B cell (primary cell): ENCODE measurements at regions not wholly inside any gene's neighbourhood (a gene's known extent, or its start where the extent isn't known, plus 50 kb on each side); places are given as distances from the start of the nearest gene placed in this dataset.

ENCODE experiments used
- ATAC-seq: fragments of 200-7000 bp; cut with Tn5 transposase; one replicate; pipeline ENCODE4 v1.10.0; 2021; ENCODE audit warnings: low read depth, mild to moderate bottlenecking, moderate number of reproducible peaks, moderate library complexity
- CTCF ChIA-PET: fragments of 350-600 bp; sonication (Branson Sonifier 250); formaldehyde crosslinking; loops from one replicate; lab custom pipeline; 2021; ENCODE audit warnings: antibody characterized with exemption, inconsistent platforms; lab: Charles Lee
- POLR2A ChIA-PET: fragments of 350-600 bp; sonication (Branson Sonifier 250); formaldehyde crosslinking; loops from one replicate; lab custom pipeline; 2021; ENCODE audit warnings: antibody characterized with exemption; lab: Charles Lee
- DNase-seq: peaks from one replicate; pipeline ENCODE4 v3.0.0; 2013
- H2AFZ ChIP-seq: 2 replicates; pipeline ENCODE4 v1.6.1; 2012; ENCODE audit warnings: mild to moderate bottlenecking, low read depth, low read length; ENCODE audit not compliant: insufficient read depth, poor library complexity, severe bottlenecking
- H3K27ac ChIP-seq, 2 donors: 1 replicate in 1 of 2; 2 replicates in 1 of 2; pipeline ENCODE4 v1.5.1; 2012 to 2013; ENCODE audit warnings: low read length in 2 of 2, mild to moderate bottlenecking in 2 of 2, moderate library complexity in 1 of 2
- H3K27me3 ChIP-seq, 4 experiments: fragments of 200-600 bp in 1 of 4; sonication (generic) in 1 of 4; replicated peaks in 1 of 4; 1 replicate in 2 of 4; 2 replicates in 2 of 4; pipeline versions ENCODE4 v1.6.1 to v1.7.0; 2013 to 2016; ENCODE audit warnings: low read length in 3 of 4, mild to moderate bottlenecking in 2 of 4, mixed read lengths in 1 of 4, moderate library complexity in 1 of 4; ENCODE audit not compliant: insufficient read depth in 4 of 4, control insufficient read depth in 3 of 4; ENCODE audit errors: control extremely low read depth in 1 of 4
- H3K36me3 ChIP-seq, 2 experiments: replicated peaks in 1 of 2; 1 replicate in 1 of 2; 2 replicates in 1 of 2; pipeline versions ENCODE4 v1.6.1 to v1.7.1; 2013; ENCODE audit warnings: low read length in 1 of 2; ENCODE audit not compliant: insufficient read depth in 2 of 2, control insufficient read depth in 1 of 2; ENCODE audit errors: control extremely low read depth in 1 of 2, extremely low read depth in 1 of 2
- H3K4me1 ChIP-seq, 2 donors: fragments of 200-600 bp in 1 of 2; sonication (generic) in 1 of 2; 1 replicate in 1 of 2; 2 replicates in 1 of 2; pipeline versions ENCODE4 v1.5.1 to v1.6.1; 2013 to 2017; ENCODE audit warnings: low read length in 2 of 2; ENCODE audit not compliant: control insufficient read depth in 2 of 2, insufficient read depth in 2 of 2
- H3K4me2 ChIP-seq: replicated peaks from 2 replicates; pipeline ENCODE3; 2012; ENCODE audit warnings: mild to moderate bottlenecking, low read depth, low read length; ENCODE audit not compliant: poor library complexity, severe bottlenecking
- H3K4me3 ChIP-seq, 5 experiments: fragments of 200-600 bp in 1 of 5; sonication (generic) in 1 of 5; 1 replicate in 3 of 5; 2 replicates in 2 of 5; pipeline versions ENCODE4 v1.5.1 to v1.7.0; 2011 to 2016; ENCODE audit warnings: low read length in 4 of 5, mild to moderate bottlenecking in 4 of 5, low read depth in 2 of 5, control low read depth in 1 of 5, moderate library complexity in 1 of 5; ENCODE audit not compliant: insufficient read depth in 1 of 5; ENCODE audit errors: control extremely low read depth in 1 of 5, extremely low read depth in 1 of 5
- H3K79me2 ChIP-seq: fragments of 200-600 bp; sonication (generic); one replicate; pipeline ENCODE4 v1.6.0; 2016; ENCODE audit warnings: low read length; ENCODE audit not compliant: control insufficient read depth, insufficient read depth
- H3K9ac ChIP-seq: fragments of 200-600 bp; sonication (generic); 2 replicates; pipeline ENCODE4 v1.6.1; 2017; ENCODE audit warnings: mild to moderate bottlenecking, low read length, moderate library complexity
- H3K9me3 ChIP-seq, 3 donors: one replicate each; pipeline versions ENCODE4 v1.6.1 to v1.7.1; 2013; ENCODE audit warnings: low read length in 2 of 3; ENCODE audit not compliant: control insufficient read depth in 2 of 3, insufficient read depth in 1 of 3; ENCODE audit errors: control extremely low read depth in 1 of 3
- H4K20me1 ChIP-seq: 2 replicates; pipeline ENCODE4 v1.6.0; 2012; ENCODE audit warnings: mild to moderate bottlenecking, low read length; ENCODE audit not compliant: insufficient read depth, control insufficient read depth, poor library complexity, severe bottlenecking
- H3K27ac Mint-ChIP-seq: one replicate; pipeline ENCODE4 v1.8.0; 2021; ENCODE audit warnings: mixed read lengths
- H3K27me3 Mint-ChIP-seq: one replicate; pipeline ENCODE4 v1.8.0; 2021; ENCODE audit warnings: mixed read lengths
- H3K4me1 Mint-ChIP-seq: one replicate; pipeline ENCODE4 v1.8.0; 2021; ENCODE audit warnings: mixed read lengths
- H3K4me3 Mint-ChIP-seq: one replicate; pipeline ENCODE4 v1.8.0; 2021; ENCODE audit warnings: mixed read lengths
- H3K9me3 Mint-ChIP-seq: one replicate; pipeline ENCODE4 v1.8.0; 2022; ENCODE audit warnings: mixed read lengths; ENCODE audit not compliant: insufficient read depth
- CTCF ChIP-seq: fragments of 200-600 bp; IDR thresholded peaks from one replicate; pipeline ENCODE4 v1.8.0; 2022; ENCODE audit warnings: antibody characterized with exemption, mild to moderate bottlenecking
- EZH2 ChIP-seq: IDR thresholded peaks from 2 replicates; pipeline ENCODE4 v1.6.1; 2012; ENCODE audit warnings: borderline replicate concordance, low read depth, mild to moderate bottlenecking, moderate library complexity, low read length; ENCODE audit not compliant: insufficient read depth, poor library complexity, severe bottlenecking
- WGBS: methylation state at CpG from one replicate; pipeline ENCODE4 v1.1.5; 2013; ENCODE audit warnings: missing lambda C conversion rate; ENCODE audit not compliant: insufficient coverage; 5-methylcytosine and 5-hydroxymethylcytosine counted together
- intact Hi-C: fragments of 100-400 bp; cut with micrococcal nuclease; formaldehyde crosslinking; loops from one replicate; pipeline ENCODE4 v1.10.0; 2022

- Mint-ChIP-seq H3K27me3 (no peaks in the 10 kb centered on the region), H3K9me3 (peaks cover 15% of the 10 kb centered on the region), H3K4me1 (no peaks in the 10 kb centered on the region), H3K4me3 (no peak overlapping the region), H3K27ac (no peak overlapping the region)
- Histone ChIP-seq H3K4me1 (no peaks in the 10 kb centered on the region), H3K9me3 (peaks cover 0 to 3% (median 2%) of the 10 kb centered on the region in 3 donors), H3K79me2 (no peaks in the 10 kb centered on the region), H3K36me3 (no peaks in the 10 kb centered on the region), H2AFZ (no peak overlapping the region), H3K4me3 (no peak overlapping the region), H3K27me3 (no peaks in the 10 kb centered on the region), H3K27ac (no peak overlapping the region), H4K20me1 (no peaks in the 10 kb centered on the region), H3K9ac (no peak overlapping the region), H3K4me2 (no peak overlapping the region)
- DNase-seq (no peak), ATAC-seq (no peak)
- WGBS, result no CpG with 5 or more reads among the region's 2 CpGs
- CTCF ChIA-PET, result no interaction called here
- POLR2A ChIA-PET, result no interaction called here
- TF ChIP-seq CTCF (no peak), EZH2 (no peak)
- intact Hi-C loops, result no loop called here
Observed at GRCh38 chr14:39621223-39621622, 189.0 kb upstream of the FBXO33 start.

DNA sequence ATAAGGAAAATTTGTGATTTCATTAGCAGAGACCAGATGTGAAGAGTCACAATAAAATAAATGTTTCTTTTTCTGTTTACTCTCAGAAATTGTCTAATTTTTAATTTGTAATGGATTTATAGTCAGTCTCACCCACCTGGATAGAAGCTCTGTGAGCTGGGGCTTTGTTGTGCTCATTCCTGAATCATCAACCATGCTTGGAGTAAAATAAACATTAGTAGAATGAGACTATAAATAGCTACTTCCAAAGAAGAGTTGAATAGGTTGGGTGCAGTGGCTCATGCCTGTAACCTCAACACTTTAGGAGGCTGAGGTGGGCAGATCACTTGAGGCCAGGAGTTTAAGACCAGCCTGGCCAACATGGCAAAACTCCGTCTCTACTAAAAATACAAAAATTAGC is 185.3 kb upstream of the FBXO33 start:
- no peak overlapping the region for H2AFZ ChIP-seq
- H3K27me3 Mint-ChIP-seq, result no peaks in the 10 kb centered on the region
- 67% methylated on average over 1 of the region's 1 CpG for WGBS
- POLR2A ChIA-PET, result no interaction called here
- no peak overlapping the region for H3K27ac Mint-ChIP-seq
- intact Hi-C loops, result no loop called here
- DNase-seq (no peak), ATAC-seq (no peak)
- no peaks in the 10 kb centered on the region for H3K36me3 ChIP-seq
- H3K4me2 ChIP-seq, result no peak overlapping the region
- no peaks in the 10 kb centered on the region for H3K27me3 ChIP-seq
- peaks cover 0 to 3% (median under 1%) of the 10 kb centered on the region in 3 donors for H3K9me3 ChIP-seq
- no peak overlapping the region for H3K27ac ChIP-seq
- peaks cover 7% of the 10 kb centered on the region for H3K9me3 Mint-ChIP-seq
- no peak overlapping the region for H3K4me3 Mint-ChIP-seq
- H3K4me1 Mint-ChIP-seq, result no peaks in the 10 kb centered on the region
- no peak overlapping the region for H3K4me3 ChIP-seq
- TF ChIP-seq CTCF (no peak), EZH2 (no peak)
- H4K20me1 ChIP-seq, result no peaks in the 10 kb centered on the region
- H3K4me1 ChIP-seq, result no peaks in the 10 kb centered on the region
- CTCF ChIA-PET, result no interaction called here
- no peaks in the 10 kb centered on the region for H3K79me2 ChIP-seq
- H3K9ac ChIP-seq, result no peak overlapping the region
